GM23248 (cell line): ENCODE measurements at regions not wholly inside any gene's neighbourhood (a gene's known extent, or its start where the extent isn't known, plus 50 kb on each side); places are given as distances from the start of the nearest gene placed in this dataset.

Source experiments
- EZH2 ChIP-seq: fragments of 200-600 bp; sonication (generic); IDR thresholded peaks from 2 replicates; pipeline ENCODE4 v1.6.1; 2018; ENCODE audit warnings: antibody characterized with exemption, mild to moderate bottlenecking; ENCODE audit not compliant: insufficient read depth, poor library complexity, severe bottlenecking
- EZH2phosphoT487 ChIP-seq: fragments of 200-600 bp; sonication (generic); IDR thresholded peaks from 2 replicates; pipeline ENCODE4 v1.6.1; 2018; ENCODE audit warnings: antibody characterized with exemption, moderate library complexity, mild to moderate bottlenecking, low read depth; ENCODE audit not compliant: insufficient read depth

- TF ChIP-seq EZH2, result no peak
- no peak for TF ChIP-seq EZH2phosphoT487
Measured at GRCh38 chr15:36406911-36407310, 172.5 kb upstream of the CDIN1 start.
